HCT116 (cell line): ENCODE measurements at regions not wholly inside any gene's neighbourhood (a gene's known extent, or its start where the extent isn't known, plus 50 kb on each side); places are given as distances from the start of the nearest gene placed in this dataset.

ENCODE experiments used
- ATAC-seq: fragments of 200-7000 bp; cut with Tn5 transposase; 2 replicates; pipeline ENCODE4 v1.9.1; 2020; ENCODE audit warnings: mild to moderate bottlenecking, moderate library complexity
- BruUV-seq: library from RNA; stranded (reverse); fragments of 400-500 nt; replicated peaks from 2 replicates; lab custom pipeline; 2021; lab: Mats Ljungman, UMichigan
- CTCF ChIA-PET: fragments of 300-600 bp; sonication (Branson Sonifier 250); formaldehyde crosslinking; loops from one replicate; lab custom pipeline; 2021; ENCODE audit warnings: antibody characterized with exemption; lab: Charles Lee
- POLR2A ChIA-PET: fragments of 300-600, 350-600 bp; sonication (Branson Sonifier 250); formaldehyde crosslinking; loops from one replicate; lab custom pipeline; 2021; ENCODE audit warnings: antibody characterized with exemption; lab: Charles Lee
- RAD21 ChIA-PET, 2 experiments: fragments of 300-600 bp; sonication (Branson Sonifier 250); formaldehyde crosslinking; loops; one replicate each; lab custom pipeline; 2023; ENCODE audit warnings: low total read pairs in 2 of 2; ENCODE audit not compliant: uncharacterized antibody in 2 of 2, unreplicated experiment in 2 of 2, low non-redundant PET in 1 of 2; lab: Charles Lee
- DNase-seq: peaks from one replicate; pipeline ENCODE4 v3.0.0-alpha.2; 2010; ENCODE audit warnings: low read depth, low spot score
- H2AFZ ChIP-seq: fragments of 200-600 bp; shearing (Covaris generic), sonication (generic); 2 replicates; pipeline ENCODE4 v1.6.1; 2017; ENCODE audit warnings: low read depth, mixed run types, mixed read lengths, antibody characterized with exemption, low read length; ENCODE audit not compliant: poor library complexity, severe bottlenecking
- H3K27ac ChIP-seq: 2 replicates; pipeline ENCODE4 v1.5.1; 2012; ENCODE audit warnings: low read depth, low read length
- H3K27me3 ChIP-seq: fragments of 200-600 bp; sonication (generic); 2 replicates; pipeline ENCODE4 v1.6.1; 2016; ENCODE audit warnings: mixed run types, low read length, mixed read lengths; ENCODE audit not compliant: insufficient read depth
- H3K36me3 ChIP-seq, 2 experiments: fragments of 200-500 bp in 1 of 2; fragments of 200-600 bp in 1 of 2; sonication (Bioruptor generic) in 1 of 2; sonication (generic) in 1 of 2; 2 replicates each; pipeline versions ENCODE4 v1.5.1 to v1.6.1; 2014 to 2016; ENCODE audit warnings: low read length in 2 of 2, inconsistent platforms in 1 of 2, mixed read lengths in 1 of 2, mixed run types in 1 of 2; ENCODE audit not compliant: insufficient read depth in 2 of 2, control insufficient read depth in 1 of 2
- H3K4me1 ChIP-seq, 2 experiments: fragments of 200-600 bp in 1 of 2; sonication (generic) in 1 of 2; 2 replicates each; pipeline versions ENCODE4 v1.5.1 to v1.6.1; 2012 to 2017; ENCODE audit warnings: low read length in 2 of 2, inconsistent platforms in 1 of 2, mild to moderate bottlenecking in 1 of 2, mixed read lengths in 1 of 2, mixed run types in 1 of 2, moderate library complexity in 1 of 2; ENCODE audit not compliant: insufficient read depth in 2 of 2, control insufficient read depth in 1 of 2
- H3K4me2 ChIP-seq: fragments of 200-600 bp; sonication (generic); 2 replicates; pipeline ENCODE4 v1.6.1; 2017; ENCODE audit warnings: mixed run types, low read length, mixed read lengths
- H3K4me3 ChIP-seq, 2 experiments: fragments of 200-600 bp in 1 of 2; sonication (generic) in 1 of 2; replicated peaks in 1 of 2; 2 replicates each; pipeline ENCODE4 v1.5.1; 2011 to 2016; ENCODE audit warnings: low read length in 2 of 2, control low read depth in 1 of 2, low read depth in 1 of 2, mild to moderate bottlenecking in 1 of 2, mixed read lengths in 1 of 2, mixed run types in 1 of 2
- H3K79me2 ChIP-seq: fragments of 200-600 bp; sonication (generic); 2 replicates; pipeline ENCODE4 v1.6.1; 2017; ENCODE audit warnings: mild to moderate bottlenecking, mixed run types, low read length, moderate library complexity, mixed read lengths; ENCODE audit not compliant: insufficient read depth
- H3K9ac ChIP-seq: fragments of 200-600 bp; sonication (generic); 2 replicates; pipeline ENCODE4 v1.6.1; 2016; ENCODE audit warnings: low read length, mixed read lengths
- H3K9me2 ChIP-seq: fragments of 200-600 bp; sonication (generic), shearing (Covaris generic); 2 replicates; pipeline ENCODE4 v1.6.1; 2017; ENCODE audit warnings: mixed run types, mild to moderate bottlenecking, moderate library complexity; ENCODE audit not compliant: insufficient read depth
- H3K9me3 ChIP-seq, 2 experiments: fragments of 200-500 bp in 1 of 2; fragments of 200-600 bp in 1 of 2; sonication (Bioruptor generic) in 1 of 2; sonication (generic) in 1 of 2; 2 replicates each; pipeline ENCODE4 v1.6.1; 2014 to 2017; ENCODE audit warnings: low read length in 2 of 2, mixed read lengths in 2 of 2, inconsistent platforms in 1 of 2, low read depth in 1 of 2, mild to moderate bottlenecking in 1 of 2, mixed run types in 1 of 2, moderate library complexity in 1 of 2; ENCODE audit not compliant: control insufficient read depth in 1 of 2, insufficient read depth in 1 of 2
- H4K20me1 ChIP-seq: fragments of 200-600 bp; sonication (generic), shearing (Covaris generic); 2 replicates; pipeline ENCODE4 v1.6.1; 2017; ENCODE audit warnings: mixed run types, mild to moderate bottlenecking, moderate library complexity; ENCODE audit not compliant: insufficient read depth
- CEBPB ChIP-seq: IDR thresholded peaks from 2 replicates; pipeline ENCODE4 v1.6.1; 2012; ENCODE audit warnings: low read depth
- EGR1 ChIP-seq: IDR thresholded peaks from 2 replicates; pipeline ENCODE4 v1.6.1; 2012; ENCODE audit warnings: low read depth
- FOSL1 ChIP-seq: IDR thresholded peaks from 2 replicates; pipeline ENCODE4 v1.6.1; 2012; ENCODE audit warnings: low read depth
- POLR2A ChIP-seq: IDR thresholded peaks from 2 replicates; pipeline ENCODE4 v1.7.0; 2011; ENCODE audit warnings: borderline replicate concordance; ENCODE audit not compliant: insufficient read depth, insufficient read length; ENCODE audit errors: extremely low read depth
- RAD21 ChIP-seq: IDR thresholded peaks from 2 replicates; pipeline ENCODE4 v1.6.1; 2012; ENCODE audit warnings: low read depth, mild to moderate bottlenecking
- SP1 ChIP-seq: IDR thresholded peaks from 2 replicates; pipeline ENCODE4 v1.6.1; 2012; ENCODE audit warnings: low read depth
- TCF7L2 ChIP-seq: IDR thresholded peaks from 2 replicates; pipeline ENCODE4 v1.7.0; 2011; ENCODE audit warnings: borderline replicate concordance, inconsistent platforms; ENCODE audit not compliant: insufficient read depth, insufficient read length; ENCODE audit errors: extremely low read depth
- YY1 ChIP-seq: IDR thresholded peaks from 2 replicates; pipeline ENCODE4 v1.6.1; 2011; ENCODE audit warnings: low read length, low read depth, moderate library complexity, mild to moderate bottlenecking; ENCODE audit not compliant: insufficient replicate concordance; ENCODE audit errors: extremely low read depth
- ZFX ChIP-seq: fragments of 450-650 bp; IDR thresholded peaks from 2 replicates; pipeline ENCODE4 v1.6.1; 2017
- intact Hi-C: fragments of 100-400 bp; cut with micrococcal nuclease; formaldehyde crosslinking; loops from 2 replicates; pipeline ENCODE4 v1.10.0; 2022
- TF ChIP-seq, protein P1 (sequence below): IDR thresholded peaks from 2 replicates; pipeline ENCODE4 v1.6.1; 2012
- TF ChIP-seq, protein P2 (sequence below): IDR thresholded peaks from 2 replicates; pipeline ENCODE4 v1.6.1; 2012
- TF ChIP-seq, protein P3 (sequence below): IDR thresholded peaks from 2 replicates; pipeline ENCODE4 v1.6.1; 2011; ENCODE audit warnings: mild to moderate bottlenecking, low read length, moderate library complexity; ENCODE audit not compliant: insufficient replicate concordance; ENCODE audit errors: extremely low read depth

DNA sequence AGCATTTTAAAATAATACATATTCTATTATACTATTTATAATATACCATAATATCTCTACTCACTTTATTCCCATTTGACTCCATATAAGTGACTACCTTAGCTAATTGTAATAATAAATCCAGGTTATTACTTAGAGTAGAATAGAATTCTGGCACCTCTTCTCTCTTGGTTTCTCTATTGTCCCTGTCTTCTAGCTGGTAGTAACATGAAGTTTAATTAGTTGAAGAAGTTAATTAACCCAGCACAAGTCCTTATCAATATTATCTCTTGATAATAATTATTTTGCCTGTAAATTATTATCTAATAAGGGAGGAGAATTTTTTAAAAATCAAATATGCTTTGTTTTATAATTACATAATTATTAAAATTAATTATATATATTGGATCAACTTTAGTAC, 1571.2 kb upstream of the PRR20A start:
- Histone ChIP-seq H3K9me3 (peaks cover 10 to 12% of the 10 kb centered on the region in 2 experiments; a peak in 2 of 4 replicates), H3K27ac (no peak overlapping the region), H3K9me2 (no peaks in the 10 kb centered on the region), H3K4me2 (no peak overlapping the region), H3K9ac (no peak overlapping the region), H3K27me3 (no peaks in the 10 kb centered on the region), H2AFZ (no peak overlapping the region), H3K4me1 (no peaks in the 10 kb centered on the region), H3K79me2 (no peaks in the 10 kb centered on the region), H3K4me3 (no peak overlapping the region), H3K36me3 (no peaks in the 10 kb centered on the region), H4K20me1 (no peaks in the 10 kb centered on the region)
- ChIA-PET RAD21 (no interaction called here), CTCF (no interaction called here), POLR2A (no interaction called here)
- DNase-seq, result no peak
- ATAC-seq, result no peak
- no TSS peak for BruUV-seq
- intact Hi-C loops, result no loop called here
- no peak for TF ChIP-seq YY1
- no peak for TF ChIP-seq POLR2A
- TF ChIP-seq TCF7L2, result no peak
- no peak for TF ChIP-seq FOSL1
- TF ChIP-seq CEBPB, result no peak
- TF ChIP-seq, protein P1, sequence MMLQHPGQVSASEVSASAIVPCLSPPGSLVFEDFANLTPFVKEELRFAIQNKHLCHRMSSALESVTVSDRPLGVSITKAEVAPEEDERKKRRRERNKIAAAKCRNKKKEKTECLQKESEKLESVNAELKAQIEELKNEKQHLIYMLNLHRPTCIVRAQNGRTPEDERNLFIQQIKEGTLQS, result no peak
- TF ChIP-seq, protein P2, sequence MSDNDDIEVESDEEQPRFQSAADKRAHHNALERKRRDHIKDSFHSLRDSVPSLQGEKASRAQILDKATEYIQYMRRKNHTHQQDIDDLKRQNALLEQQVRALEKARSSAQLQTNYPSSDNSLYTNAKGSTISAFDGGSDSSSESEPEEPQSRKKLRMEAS, result no peak
- TF ChIP-seq EGR1, result no peak
- no peak for TF ChIP-seq SP1
- TF ChIP-seq, protein P3, sequence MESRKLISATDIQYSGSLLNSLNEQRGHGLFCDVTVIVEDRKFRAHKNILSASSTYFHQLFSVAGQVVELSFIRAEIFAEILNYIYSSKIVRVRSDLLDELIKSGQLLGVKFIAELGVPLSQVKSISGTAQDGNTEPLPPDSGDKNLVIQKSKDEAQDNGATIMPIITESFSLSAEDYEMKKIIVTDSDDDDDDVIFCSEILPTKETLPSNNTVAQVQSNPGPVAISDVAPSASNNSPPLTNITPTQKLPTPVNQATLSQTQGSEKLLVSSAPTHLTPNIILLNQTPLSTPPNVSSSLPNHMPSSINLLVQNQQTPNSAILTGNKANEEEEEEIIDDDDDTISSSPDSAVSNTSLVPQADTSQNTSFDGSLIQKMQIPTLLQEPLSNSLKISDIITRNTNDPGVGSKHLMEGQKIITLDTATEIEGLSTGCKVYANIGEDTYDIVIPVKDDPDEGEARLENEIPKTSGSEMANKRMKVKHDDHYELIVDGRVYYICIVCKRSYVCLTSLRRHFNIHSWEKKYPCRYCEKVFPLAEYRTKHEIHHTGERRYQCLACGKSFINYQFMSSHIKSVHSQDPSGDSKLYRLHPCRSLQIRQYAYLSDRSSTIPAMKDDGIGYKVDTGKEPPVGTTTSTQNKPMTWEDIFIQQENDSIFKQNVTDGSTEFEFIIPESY, result no peak
- no peak for TF ChIP-seq ZFX
- no peak for TF ChIP-seq RAD21
